ENCODE measurements at regions not wholly inside any gene's neighbourhood (a gene's known extent, or its start where the extent isn't known, plus 50 kb on each side); places are given as distances from the start of the nearest gene placed in this dataset.

DNA sequence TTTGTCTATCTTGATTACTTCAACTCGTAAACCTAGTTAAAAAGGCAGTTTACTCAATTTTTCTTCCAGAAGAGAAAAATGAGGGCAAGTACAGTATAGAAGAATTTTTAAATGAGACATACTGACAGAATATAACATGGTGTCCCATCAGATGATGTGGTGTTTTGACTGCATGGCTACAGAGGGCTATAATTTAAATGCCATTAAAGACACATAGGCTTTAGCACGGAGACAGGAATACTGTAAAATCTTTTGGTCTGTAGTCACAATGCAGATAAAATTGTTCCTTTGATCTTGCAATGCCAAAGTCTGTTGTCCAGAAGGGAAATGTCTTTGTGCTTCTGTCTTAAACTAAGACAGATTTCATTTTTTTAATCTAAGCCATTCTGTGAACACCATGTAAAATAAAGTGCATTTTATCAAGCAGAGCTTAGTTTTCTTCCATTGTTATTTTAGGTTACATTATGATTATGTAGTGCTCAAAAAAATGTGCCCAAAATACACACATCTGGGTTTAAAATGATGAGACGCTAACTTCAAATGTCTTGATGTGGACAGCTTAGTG is 249.6 kb downstream of the PTPRC start (continued):
- no peak for TF ChIP-seq EP300 (IDR thresholded peaks at IDR 0.05; ENCODE audit: low read depth in 2 of 2, low read length in 2 of 2)
- TF ChIP-seq EP300 (CRISPR knock-in tag; IDR thresholded peaks at IDR 0.05; ENCODE audit: borderline replicate concordance), result no peak
- TF ChIP-seq ZNF891 (CRISPR knock-in tag; IDR thresholded peaks at IDR 0.05), result no peak
- TF ChIP-seq ZFAT (CRISPR knock-in tag; conservative IDR thresholded peaks at IDR 0.05), result no peak
- TF ChIP-seq GLI4 (CRISPR knock-in tag; IDR thresholded peaks at IDR 0.05; ENCODE audit: borderline replicate concordance), result no peak
- no peak for TF ChIP-seq ZNF101 (CRISPR knock-in tag; IDR thresholded peaks at IDR 0.05; ENCODE audit: borderline replicate concordance, low read depth)
- TF ChIP-seq, protein P1, sequence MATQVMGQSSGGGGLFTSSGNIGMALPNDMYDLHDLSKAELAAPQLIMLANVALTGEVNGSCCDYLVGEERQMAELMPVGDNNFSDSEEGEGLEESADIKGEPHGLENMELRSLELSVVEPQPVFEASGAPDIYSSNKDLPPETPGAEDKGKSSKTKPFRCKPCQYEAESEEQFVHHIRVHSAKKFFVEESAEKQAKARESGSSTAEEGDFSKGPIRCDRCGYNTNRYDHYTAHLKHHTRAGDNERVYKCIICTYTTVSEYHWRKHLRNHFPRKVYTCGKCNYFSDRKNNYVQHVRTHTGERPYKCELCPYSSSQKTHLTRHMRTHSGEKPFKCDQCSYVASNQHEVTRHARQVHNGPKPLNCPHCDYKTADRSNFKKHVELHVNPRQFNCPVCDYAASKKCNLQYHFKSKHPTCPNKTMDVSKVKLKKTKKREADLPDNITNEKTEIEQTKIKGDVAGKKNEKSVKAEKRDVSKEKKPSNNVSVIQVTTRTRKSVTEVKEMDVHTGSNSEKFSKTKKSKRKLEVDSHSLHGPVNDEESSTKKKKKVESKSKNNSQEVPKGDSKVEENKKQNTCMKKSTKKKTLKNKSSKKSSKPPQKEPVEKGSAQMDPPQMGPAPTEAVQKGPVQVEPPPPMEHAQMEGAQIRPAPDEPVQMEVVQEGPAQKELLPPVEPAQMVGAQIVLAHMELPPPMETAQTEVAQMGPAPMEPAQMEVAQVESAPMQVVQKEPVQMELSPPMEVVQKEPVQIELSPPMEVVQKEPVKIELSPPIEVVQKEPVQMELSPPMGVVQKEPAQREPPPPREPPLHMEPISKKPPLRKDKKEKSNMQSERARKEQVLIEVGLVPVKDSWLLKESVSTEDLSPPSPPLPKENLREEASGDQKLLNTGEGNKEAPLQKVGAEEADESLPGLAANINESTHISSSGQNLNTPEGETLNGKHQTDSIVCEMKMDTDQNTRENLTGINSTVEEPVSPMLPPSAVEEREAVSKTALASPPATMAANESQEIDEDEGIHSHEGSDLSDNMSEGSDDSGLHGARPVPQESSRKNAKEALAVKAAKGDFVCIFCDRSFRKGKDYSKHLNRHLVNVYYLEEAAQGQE (IDR thresholded peaks at IDR 0.05; ENCODE audit: borderline replicate concordance in 1 of 2, low read depth in 1 of 2, low read length in 2 of 2), result no peak

DNA sequence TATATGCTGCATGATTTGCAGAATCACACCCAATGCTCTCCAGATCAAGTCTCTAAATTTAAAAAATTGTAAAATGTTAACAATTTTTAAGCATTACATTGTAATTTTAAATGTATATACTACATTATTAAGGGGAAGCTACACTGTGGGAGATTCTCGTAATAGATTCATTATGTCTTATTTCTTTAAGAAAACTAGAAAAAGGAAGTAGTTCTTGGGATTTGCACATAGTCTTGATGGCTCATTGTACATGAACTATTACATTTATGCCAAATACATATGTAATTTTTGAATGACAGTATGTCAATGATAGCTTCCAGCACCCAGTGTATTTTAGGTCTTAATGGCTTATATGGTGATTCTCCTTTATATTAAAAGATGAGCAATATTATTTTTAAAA is 250.3 kb downstream of the PTPRC start:
- Histone ChIP-seq H3K79me2 (ENCODE audit: insufficient read depth, low read length) (no peaks in the 10 kb centered on the region), H3K27ac (ENCODE audit: extremely low read length, insufficient read depth, low read length) (no peak overlapping the region), H3K36me3 (replicated peaks in 1 of 2; ENCODE audit: control insufficient read depth in 1 of 2, insufficient read depth in 2 of 2, low read length in 2 of 2) (no peaks in the 10 kb centered on the region), H3K4me2 (ENCODE audit: low read depth, low read length) (no peak overlapping the region), H3K4me1 (ENCODE audit: insufficient read depth, low read length) (no peaks in the 10 kb centered on the region), H3K9me3 (ENCODE audit: low read length) (no peaks in the 10 kb centered on the region), H2AFZ (ENCODE audit: low read length) (no peak overlapping the region), H3K27me3 (ENCODE audit: control insufficient read depth in 1 of 2, insufficient read depth in 2 of 2, low read length in 2 of 2) (no peaks in the 10 kb centered on the region), H4K20me1 (ENCODE audit: insufficient read depth, low read length) (no peaks in the 10 kb centered on the region), H3K9ac (ENCODE audit: insufficient read depth, low read depth, low read length) (no peak overlapping the region), H3K4me3 (replicated peaks in 1 of 3; ENCODE audit: insufficient read depth in 1 of 3, low read depth in 2 of 3, low read length in 3 of 3) (no peak overlapping the region)
- WGBS (ENCODE audit: low lambda C conversion rate), result 60% methylated on average over 1 of the region's 1 CpG
- POLR2A ChIA-PET, result no interaction called here
- intact Hi-C loops (cut with micrococcal nuclease; ENCODE audit: unreplicated experiment) (no loop called here), in situ Hi-C loops (cut with HindIII; ENCODE audit: extremely low pct_ligation_motif_present, low pct_unique_long_range_greater_than_20kb) (no loop called here)
- ATAC-seq (no peak), DNase-seq (ENCODE audit: low spot score) (no peak), FAIRE-seq (no peak)
- CTCF ChIA-PET (ENCODE audit: low intra/inter-chr PET ratio, low total read pairs), result no interaction called here
- BruUV-seq (replicated peaks), result no TSS peak
- TF ChIP-seq, protein P2, sequence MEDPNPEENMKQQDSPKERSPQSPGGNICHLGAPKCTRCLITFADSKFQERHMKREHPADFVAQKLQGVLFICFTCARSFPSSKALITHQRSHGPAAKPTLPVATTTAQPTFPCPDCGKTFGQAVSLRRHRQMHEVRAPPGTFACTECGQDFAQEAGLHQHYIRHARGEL (CRISPR knock-in tag; IDR thresholded peaks at IDR 0.05), result no peak
- TF ChIP-seq, protein P3, sequence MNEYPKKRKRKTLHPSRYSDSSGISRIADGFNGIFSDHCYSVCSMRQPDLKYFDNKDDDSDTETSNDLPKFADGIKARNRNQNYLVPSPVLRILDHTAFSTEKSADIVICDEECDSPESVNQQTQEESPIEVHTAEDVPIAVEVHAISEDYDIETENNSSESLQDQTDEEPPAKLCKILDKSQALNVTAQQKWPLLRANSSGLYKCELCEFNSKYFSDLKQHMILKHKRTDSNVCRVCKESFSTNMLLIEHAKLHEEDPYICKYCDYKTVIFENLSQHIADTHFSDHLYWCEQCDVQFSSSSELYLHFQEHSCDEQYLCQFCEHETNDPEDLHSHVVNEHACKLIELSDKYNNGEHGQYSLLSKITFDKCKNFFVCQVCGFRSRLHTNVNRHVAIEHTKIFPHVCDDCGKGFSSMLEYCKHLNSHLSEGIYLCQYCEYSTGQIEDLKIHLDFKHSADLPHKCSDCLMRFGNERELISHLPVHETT (CRISPR knock-in tag; conservative IDR thresholded peaks at IDR 0.05), result no peak
- TF ChIP-seq RXRA (CRISPR knock-in tag; IDR thresholded peaks at IDR 0.05) (no peak), ZFYVE20 (CRISPR knock-in tag; IDR thresholded peaks at IDR 0.05; ENCODE audit: borderline replicate concordance, low read depth) (no peak), ZNF333 (CRISPR knock-in tag; IDR thresholded peaks at IDR 0.05; ENCODE audit: borderline replicate concordance) (no peak), ELF4 (CRISPR knock-in tag; IDR thresholded peaks at IDR 0.05; ENCODE audit: borderline replicate concordance) (no peak), NR2F2 (IDR thresholded peaks at IDR 0.05; ENCODE audit: borderline replicate concordance, low read depth) (no peak), JUN (CRISPR knock-in tag; IDR thresholded peaks at IDR 0.05) (no peak)
- TF ChIP-seq, protein P4, sequence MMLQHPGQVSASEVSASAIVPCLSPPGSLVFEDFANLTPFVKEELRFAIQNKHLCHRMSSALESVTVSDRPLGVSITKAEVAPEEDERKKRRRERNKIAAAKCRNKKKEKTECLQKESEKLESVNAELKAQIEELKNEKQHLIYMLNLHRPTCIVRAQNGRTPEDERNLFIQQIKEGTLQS (CRISPR knock-in tag; IDR thresholded peaks at IDR 0.05), result no peak
- TF ChIP-seq, protein P5, sequence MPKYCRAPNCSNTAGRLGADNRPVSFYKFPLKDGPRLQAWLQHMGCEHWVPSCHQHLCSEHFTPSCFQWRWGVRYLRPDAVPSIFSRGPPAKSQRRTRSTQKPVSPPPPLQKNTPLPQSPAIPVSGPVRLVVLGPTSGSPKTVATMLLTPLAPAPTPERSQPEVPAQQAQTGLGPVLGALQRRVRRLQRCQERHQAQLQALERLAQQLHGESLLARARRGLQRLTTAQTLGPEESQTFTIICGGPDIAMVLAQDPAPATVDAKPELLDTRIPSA (CRISPR knock-in tag; IDR thresholded peaks at IDR 0.05; ENCODE audit: borderline replicate concordance), result no peak
